Astrocyte of the spinal cord (primary cell): ENCODE measurements at regions not wholly inside any gene's neighbourhood (a gene's known extent, or its start where the extent isn't known, plus 50 kb on each side); places are given as distances from the start of the nearest gene placed in this dataset.

ENCODE experiments used
- DNase-seq: peaks from one replicate; pipeline ENCODE4 v3.0.0; 2011; ENCODE audit warnings: low read depth, low spot score
- H3K4me3 ChIP-seq: 2 replicates; pipeline ENCODE4 v1.5.1; 2011; ENCODE audit warnings: low read depth, mild to moderate bottlenecking, low read length, moderate library complexity
- in situ Hi-C: cut with HindIII; loops from 2 replicates; pipeline ENCODE4 v1.10.0; 2017; ENCODE audit warnings: low sequenced_read_pairs
- TF ChIP-seq, protein P1 (sequence below): IDR thresholded peaks from 2 replicates; pipeline ENCODE4 v1.5.1; 2012; ENCODE audit warnings: low read depth, mild to moderate bottlenecking, low read length, inconsistent platforms

DNA sequence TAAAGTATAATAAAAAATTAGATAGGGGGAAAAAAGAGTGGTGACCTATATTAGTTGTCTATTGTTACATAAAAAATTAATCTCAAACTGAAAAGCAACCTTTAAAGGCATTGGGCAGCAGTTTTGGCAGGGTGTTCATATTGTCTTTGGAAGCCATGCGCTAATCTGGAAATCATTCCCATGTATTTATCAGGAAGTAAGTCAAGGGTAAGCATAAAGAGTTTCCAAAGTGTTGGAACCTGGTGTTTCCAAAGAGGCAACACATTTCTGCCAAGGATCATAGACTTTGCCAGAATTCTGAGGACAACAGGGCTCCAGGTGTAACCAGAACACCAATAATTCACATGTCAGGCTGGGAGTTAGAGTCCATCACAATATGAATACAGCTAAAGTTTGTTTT, 55.7 kb upstream of the EGFR start:
- no peak for DNase-seq
- TF ChIP-seq, protein P1, sequence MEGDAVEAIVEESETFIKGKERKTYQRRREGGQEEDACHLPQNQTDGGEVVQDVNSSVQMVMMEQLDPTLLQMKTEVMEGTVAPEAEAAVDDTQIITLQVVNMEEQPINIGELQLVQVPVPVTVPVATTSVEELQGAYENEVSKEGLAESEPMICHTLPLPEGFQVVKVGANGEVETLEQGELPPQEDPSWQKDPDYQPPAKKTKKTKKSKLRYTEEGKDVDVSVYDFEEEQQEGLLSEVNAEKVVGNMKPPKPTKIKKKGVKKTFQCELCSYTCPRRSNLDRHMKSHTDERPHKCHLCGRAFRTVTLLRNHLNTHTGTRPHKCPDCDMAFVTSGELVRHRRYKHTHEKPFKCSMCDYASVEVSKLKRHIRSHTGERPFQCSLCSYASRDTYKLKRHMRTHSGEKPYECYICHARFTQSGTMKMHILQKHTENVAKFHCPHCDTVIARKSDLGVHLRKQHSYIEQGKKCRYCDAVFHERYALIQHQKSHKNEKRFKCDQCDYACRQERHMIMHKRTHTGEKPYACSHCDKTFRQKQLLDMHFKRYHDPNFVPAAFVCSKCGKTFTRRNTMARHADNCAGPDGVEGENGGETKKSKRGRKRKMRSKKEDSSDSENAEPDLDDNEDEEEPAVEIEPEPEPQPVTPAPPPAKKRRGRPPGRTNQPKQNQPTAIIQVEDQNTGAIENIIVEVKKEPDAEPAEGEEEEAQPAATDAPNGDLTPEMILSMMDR: no peak
- in situ Hi-C loops: no loop called here

DNA sequence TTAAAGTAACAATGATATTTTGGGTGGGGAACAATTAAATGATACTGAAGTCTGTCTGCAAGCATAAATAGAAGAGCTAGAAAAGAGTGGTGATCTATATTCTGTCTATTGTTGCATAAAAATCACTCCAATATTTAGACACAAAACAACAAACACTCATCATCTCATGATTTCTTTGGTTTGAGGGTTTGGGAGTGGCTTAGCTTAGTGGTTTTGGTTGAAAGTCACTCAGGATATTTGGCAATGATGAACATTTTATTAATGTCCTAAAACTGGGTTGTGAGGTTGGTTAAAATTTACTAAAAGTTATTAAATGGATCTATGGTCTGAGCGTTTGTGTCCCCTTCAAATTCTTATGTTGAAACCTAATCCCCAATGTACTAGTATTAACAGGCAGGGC, 54.7 kb upstream of the EGFR start:
- no peak overlapping the region for H3K4me3 ChIP-seq
- in situ Hi-C loops: no loop called here
- TF ChIP-seq, protein P1: no peak
- no peak for DNase-seq

More for the DNA sequence above, 55.7 kb upstream of the EGFR start:
- no peak overlapping the region for H3K4me3 ChIP-seq

DNA sequence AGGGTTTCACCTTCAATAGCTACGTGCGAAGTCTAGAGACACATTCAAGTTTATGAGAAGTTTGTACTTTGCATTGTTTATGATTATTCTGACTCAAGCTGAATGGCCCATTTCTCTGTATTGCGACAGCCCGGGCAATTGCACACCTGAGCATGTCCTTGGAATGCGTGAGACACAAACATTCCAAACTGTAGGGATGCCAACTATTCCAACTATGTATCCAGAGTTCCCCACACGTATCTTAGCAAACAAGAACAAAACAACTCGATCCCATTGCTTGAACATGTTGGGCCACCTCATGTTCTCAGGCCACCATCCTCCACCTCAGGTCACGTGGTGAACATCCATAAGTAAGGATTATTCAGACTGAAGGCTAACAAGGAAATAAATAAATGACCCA, 51.4 kb upstream of the EGFR start:
- in situ Hi-C loops: no loop called here
- TF ChIP-seq, protein P1: no peak
- DNase-seq: no peak
- H3K4me3 ChIP-seq: no peak overlapping the region

DNA sequence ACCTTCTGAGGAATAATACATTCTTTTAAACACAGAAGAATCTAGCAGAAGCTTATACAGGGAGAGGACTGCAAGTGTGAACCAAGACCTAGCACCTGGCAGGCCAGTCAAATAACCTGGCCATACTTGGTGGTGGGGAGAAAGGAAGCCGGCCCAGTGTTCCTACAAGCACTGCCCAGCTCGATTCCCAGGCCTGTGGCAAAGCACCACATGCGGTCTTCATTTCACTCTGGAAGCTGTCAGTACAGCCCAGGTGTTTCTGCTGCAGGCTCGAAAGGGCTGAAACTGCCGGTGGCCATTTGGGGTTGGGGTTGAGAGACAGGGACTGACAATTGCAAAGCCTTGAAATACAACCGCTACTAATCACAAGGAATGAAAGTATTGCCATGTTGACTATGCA, 50.8 kb upstream of the EGFR start:
- in situ Hi-C loops: no loop called here
- TF ChIP-seq, protein P1: no peak
- H3K4me3 ChIP-seq: no peak overlapping the region
- DNase-seq: no peak
